ENCODE measurements at regions not wholly inside any gene's neighbourhood (a gene's known extent, or its start where the extent isn't known, plus 50 kb on each side); places are given as distances from the start of the nearest gene placed in this dataset.

GRCh38 chr22:47571616-47572015, 809.2 kb downstream of the TBC1D22A start:
- TF ChIP-seq EZH2 (IDR thresholded peaks at IDR 0.05; ENCODE audit: low read depth, unreplicated experiment), result no peak
- no peak for TF ChIP-seq CTCF (conservative IDR thresholded peaks at IDR 0.05; ENCODE audit: low read depth in 2 of 2)

All from GM23338 (cell line).